ENCODE measurements at regions not wholly inside any gene's neighbourhood (a gene's known extent, or its start where the extent isn't known, plus 50 kb on each side); places are given as distances from the start of the nearest gene placed in this dataset.

- Histone ChIP-seq H3K27me3 (no peaks in the 10 kb centered on the region), H3K27ac (no peak overlapping the region), H3K36me3 (no peaks in the 10 kb centered on the region), H3K4me3 (no peak overlapping the region), H3K4me1 (ENCODE audit: insufficient read depth) (no peaks in the 10 kb centered on the region), H3K9me3 (no peaks in the 10 kb centered on the region)
- intact Hi-C loops (cut with DNase I): no loop called here
- TF ChIP-seq EP300 (IDR thresholded peaks at IDR 0.05): no peak
- no peak for TF ChIP-seq POLR2A (IDR thresholded peaks at IDR 0.05)
- TF ChIP-seq CTCF (IDR thresholded peaks at IDR 0.05): no peak
- DNase-seq: no peak
- 86 to 92% (median 90%) methylated on average over 7 of the region's 7 CpGs for WGBS, 3 donors
Measured at GRCh38 chr9:16076511-16076910, 523.7 kb downstream of the CCDC171 start.

DNA sequence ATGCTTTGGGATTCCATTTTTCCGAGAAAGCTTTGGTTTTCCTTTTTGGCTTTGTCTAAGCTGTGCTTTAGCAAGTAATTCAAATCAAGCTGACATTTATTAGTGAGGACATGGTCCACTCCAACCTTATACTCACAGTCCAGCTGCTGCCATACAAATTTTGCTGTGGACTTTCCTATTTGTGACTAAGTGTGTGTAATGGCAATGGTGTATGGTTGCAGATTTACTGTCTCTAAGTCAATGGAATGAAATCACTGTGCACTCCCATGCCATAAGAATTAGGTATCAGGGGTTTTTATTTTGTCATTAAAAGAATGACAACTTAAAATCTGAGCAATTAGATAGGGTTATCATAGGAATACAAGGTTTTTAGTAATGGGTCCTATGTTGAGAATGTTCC is 530.0 kb downstream of the CCDC171 start:
- no peaks in the 10 kb centered on the region for H3K9me3 ChIP-seq
- TF ChIP-seq CTCF (IDR thresholded peaks at IDR 0.05): no peak
- no peak for TF ChIP-seq POLR2A (IDR thresholded peaks at IDR 0.05)
- no peak for TF ChIP-seq EP300 (IDR thresholded peaks at IDR 0.05)
- DNase-seq: no peak
- no peaks in the 10 kb centered on the region for H3K27me3 ChIP-seq
- H3K36me3 ChIP-seq: no peaks in the 10 kb centered on the region
- H3K4me3 ChIP-seq: no peak overlapping the region
- intact Hi-C loops (cut with DNase I): no loop called here
- no peak overlapping the region for H3K27ac ChIP-seq
- WGBS, 3 donors: 82 to 84% (median 83%) methylated on average over 1 of the region's 1 CpG
- H3K4me1 ChIP-seq (ENCODE audit: insufficient read depth): no peaks in the 10 kb centered on the region

GRCh38 chr9:16085167-16085726 is 532.4 kb downstream of the CCDC171 start:
- 75 to 87% (median 86%) methylated on average over 5 of the region's 5 CpGs for WGBS, 3 donors
- H3K27ac ChIP-seq: no peak overlapping the region
- no peaks in the 10 kb centered on the region for H3K4me1 ChIP-seq (ENCODE audit: insufficient read depth)
- DNase-seq: peak in 1 of 5 donors; percentile 46
- no peaks in the 10 kb centered on the region for H3K36me3 ChIP-seq
- H3K27me3 ChIP-seq: no peaks in the 10 kb centered on the region
- no peak overlapping the region for H3K4me3 ChIP-seq
- TF ChIP-seq POLR2A (IDR thresholded peaks at IDR 0.05) (no peak), EP300 (IDR thresholded peaks at IDR 0.05) (no peak), CTCF (IDR thresholded peaks at IDR 0.05) (no peak)
- intact Hi-C loops (cut with DNase I): no loop called here
- no peaks in the 10 kb centered on the region for H3K9me3 ChIP-seq

- WGBS, 3 donors: 93 to 98% (median 96%) methylated on average over 3 of the region's 3 CpGs
- Histone ChIP-seq H3K9me3 (no peaks in the 10 kb centered on the region), H3K4me3 (no peak overlapping the region), H3K27ac (no peak overlapping the region), H3K27me3 (no peaks in the 10 kb centered on the region), H3K4me1 (ENCODE audit: insufficient read depth) (peaks cover 10% of the 10 kb centered on the region), H3K36me3 (no peaks in the 10 kb centered on the region)
- intact Hi-C loops (cut with DNase I): no loop called here
- no peak for DNase-seq
- TF ChIP-seq EP300 (IDR thresholded peaks at IDR 0.05): no peak
- TF ChIP-seq CTCF (IDR thresholded peaks at IDR 0.05): no peak
- no peak for TF ChIP-seq POLR2A (IDR thresholded peaks at IDR 0.05)
Measured at GRCh38 chr9:16090907-16091629, 538.2 kb downstream of the CCDC171 start.

Data from ovary (tissue), 7 donors.